GM21528 (cell line): ENCODE measurements at regions not wholly inside any gene's neighbourhood (a gene's known extent, or its start where the extent isn't known, plus 50 kb on each side); places are given as distances from the start of the nearest gene placed in this dataset.

Experiments used
- ATAC-seq: cut with Tn5 transposase; IDR thresholded peaks from one replicate; pipeline ENCODE4 v1.9.1; 2021; ENCODE audit warnings: mild to moderate bottlenecking, moderate library complexity; ENCODE audit not compliant: unreplicated experiment, low FRiP score

DNA sequence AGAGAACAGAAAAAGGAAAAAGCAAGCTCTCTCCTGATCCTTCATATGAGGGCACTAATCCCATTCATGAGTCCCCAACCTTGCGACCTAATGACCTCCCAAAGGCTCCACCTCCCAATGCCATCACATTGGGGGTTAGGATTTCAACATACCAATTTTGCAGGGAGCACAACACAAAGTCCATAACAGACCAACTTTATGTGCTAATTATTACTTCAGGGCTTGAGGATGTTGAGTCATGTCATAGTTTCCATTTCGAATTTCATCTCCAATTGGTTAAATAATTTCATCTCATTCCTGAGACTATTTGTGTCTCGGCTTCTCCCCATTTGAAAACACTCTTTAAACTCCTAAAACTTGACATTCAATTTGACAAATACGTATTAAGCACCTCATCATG, 69.9 kb upstream of the KLF7 start:
- ATAC-seq = no peak

DNA sequence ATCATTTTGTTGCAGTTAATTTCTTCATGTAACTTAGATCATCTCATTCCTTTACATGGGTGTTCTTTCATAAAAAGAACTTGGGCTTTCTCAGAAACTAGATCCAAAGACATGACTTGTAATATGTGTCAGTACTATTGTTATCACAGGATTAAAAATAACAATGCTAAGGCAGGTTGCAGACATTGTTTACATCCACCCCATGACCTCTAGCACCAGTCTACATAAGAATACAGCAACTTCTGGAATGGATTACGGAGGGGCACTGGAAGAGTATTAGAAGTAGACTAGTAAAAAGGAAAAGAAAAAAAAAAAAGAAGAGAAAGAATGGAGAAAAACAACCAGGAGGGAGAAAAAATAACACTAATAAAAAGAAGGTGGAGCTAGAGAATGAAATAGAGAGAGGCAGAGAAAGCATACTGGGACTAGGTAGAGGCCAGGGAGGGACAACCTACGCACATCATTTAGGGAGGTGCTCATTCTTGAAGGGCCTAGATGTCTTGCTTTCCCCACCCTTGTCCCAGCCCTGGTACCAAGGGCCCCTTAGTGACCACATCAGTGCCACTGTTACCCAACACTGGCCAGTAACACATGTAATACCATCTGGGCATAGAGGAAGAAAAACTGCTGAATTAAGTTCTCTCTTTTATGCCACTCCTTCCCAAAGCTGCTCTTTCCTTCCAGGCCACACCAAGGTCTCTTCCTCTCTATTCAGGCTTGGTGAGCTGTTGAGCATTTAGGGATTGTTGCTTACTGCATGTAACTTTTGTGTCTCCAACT, 70.6 kb upstream of the KLF7 start:
- no peak for ATAC-seq

DNA sequence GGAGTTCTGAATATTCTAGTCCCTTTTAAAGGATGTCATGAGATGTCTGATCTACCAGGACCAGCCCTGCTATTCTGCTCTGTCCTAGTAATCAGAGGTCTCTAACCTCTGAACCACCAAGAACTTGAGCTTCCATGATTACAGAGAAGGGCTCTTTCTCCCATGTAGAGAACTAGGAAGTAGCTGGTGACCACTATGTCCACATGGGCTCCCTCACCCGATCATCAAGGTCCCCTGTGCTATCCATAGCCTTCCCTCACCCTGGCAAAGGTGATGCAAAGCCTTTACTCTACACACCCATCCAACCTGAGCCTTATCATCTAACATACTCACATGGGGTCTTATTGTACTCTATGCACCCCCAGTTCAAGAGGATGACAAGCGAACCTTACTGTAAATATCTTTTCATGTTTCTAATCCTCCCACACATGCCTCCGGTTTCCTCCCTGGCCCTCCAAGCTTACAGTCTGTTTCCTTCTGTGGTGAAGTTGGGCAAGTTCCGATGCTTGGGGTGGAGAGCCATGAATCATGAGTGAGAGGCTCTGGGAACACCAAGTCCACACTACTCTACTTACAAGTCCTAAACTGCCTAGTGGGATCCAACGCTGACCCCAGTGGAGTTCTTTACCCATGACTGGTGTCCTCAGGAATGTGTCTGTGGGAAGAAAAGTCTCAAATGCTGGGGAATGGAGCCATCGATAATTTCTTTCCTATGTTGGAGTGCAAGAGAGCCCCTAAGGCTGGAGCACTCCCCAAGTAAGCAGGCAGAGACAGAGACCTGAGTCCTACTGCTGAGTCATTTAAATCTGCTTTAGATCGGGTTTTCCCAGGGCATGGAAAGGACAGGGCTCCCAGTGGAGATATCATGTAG, 73.3 kb upstream of the KLF7 start:
- no peak for ATAC-seq

DNA sequence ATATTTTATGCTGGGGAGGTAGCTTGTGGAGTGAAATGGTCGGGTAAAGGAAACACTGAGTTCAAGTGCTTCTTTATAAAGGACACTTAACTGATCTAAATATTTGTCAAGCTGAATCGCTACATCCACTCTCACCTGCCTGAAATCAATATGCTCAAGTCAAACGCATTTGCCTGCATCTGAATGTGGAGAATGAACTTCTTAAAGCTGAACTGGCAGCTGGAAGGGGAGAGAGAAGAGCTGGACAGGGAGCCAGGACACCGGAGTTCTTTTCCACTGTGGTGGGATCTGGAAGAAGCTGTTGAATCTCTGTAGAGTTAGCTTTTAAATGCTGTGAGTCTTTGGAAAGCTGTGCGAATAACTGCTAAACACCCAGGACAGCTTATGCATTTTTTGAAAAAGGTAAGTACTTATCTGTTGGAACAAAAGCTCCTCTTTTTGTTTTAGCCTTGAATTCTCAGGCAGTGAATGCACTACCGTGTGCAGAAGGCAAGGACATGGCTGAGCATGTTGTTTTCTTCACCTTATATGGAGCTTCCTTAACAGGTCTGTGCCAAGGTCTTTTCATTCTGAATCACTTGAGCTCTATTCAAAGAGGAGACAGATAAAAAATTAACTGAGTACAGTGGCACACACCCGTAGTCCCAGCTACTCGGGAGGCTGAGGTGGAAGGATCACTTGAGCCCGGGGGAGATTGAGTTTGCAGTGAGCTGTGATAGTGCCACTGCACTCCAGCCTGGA, 74.2 kb upstream of the KLF7 start:
- ATAC-seq = no peak

DNA sequence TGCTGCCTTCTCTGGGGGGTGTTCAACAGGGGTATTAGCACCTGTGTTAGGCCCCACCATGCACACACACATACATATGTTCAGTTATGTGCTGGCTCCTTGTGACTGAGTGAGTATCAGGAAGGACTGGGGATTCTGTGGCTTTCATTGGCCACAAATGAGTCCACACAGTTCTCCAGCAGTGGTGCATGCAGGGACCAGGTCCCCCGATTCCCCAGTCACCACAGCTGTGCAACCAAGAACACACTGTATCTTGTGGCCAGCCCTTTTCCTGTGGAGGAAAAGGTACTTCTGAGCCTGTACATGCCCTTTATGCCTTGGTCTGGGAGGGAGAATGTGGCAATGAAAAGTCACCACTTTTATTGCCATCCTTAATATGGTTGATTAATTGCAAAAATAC, 74.9 kb upstream of the KLF7 start:
- no peak for ATAC-seq

DNA sequence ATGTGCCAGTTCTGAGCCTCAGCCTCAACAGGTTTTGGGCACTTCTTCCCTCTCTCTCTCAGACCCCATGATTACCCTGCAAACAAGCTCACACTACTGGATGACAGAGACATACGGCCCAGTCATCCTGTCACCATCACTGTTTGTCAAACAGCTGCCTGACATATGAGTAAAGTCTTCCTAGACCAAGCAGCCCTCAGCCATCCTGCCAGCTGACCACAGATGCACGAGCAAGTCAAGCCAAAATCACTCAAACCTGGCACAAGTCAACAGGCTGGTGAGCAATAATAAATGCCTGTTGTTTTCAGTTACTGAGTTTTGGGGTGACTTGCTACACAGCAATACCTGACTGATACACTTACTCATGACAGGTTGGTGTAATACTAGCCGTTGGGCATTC, 75.5 kb upstream of the KLF7 start:
- no peak for ATAC-seq

DNA sequence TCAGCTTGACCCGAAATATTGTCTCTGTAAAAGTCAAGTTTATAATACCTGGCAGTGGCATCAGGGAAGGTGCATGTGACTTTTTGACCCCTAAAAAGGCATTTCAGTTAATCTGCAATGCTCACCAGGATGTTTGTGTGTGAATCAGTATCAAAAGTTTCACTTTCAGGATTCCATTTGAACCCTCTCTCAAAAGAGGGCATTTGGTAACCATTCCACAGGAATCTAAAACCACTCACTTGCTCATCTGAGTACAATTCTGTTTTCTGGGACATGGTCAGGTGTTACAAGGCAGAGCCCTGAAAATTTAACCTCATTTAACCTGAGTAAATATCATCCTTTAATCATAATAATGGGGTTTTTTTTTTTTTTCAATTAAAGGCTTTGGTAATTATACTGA, 77.9 kb upstream of the KLF7 start:
- ATAC-seq = no peak

DNA sequence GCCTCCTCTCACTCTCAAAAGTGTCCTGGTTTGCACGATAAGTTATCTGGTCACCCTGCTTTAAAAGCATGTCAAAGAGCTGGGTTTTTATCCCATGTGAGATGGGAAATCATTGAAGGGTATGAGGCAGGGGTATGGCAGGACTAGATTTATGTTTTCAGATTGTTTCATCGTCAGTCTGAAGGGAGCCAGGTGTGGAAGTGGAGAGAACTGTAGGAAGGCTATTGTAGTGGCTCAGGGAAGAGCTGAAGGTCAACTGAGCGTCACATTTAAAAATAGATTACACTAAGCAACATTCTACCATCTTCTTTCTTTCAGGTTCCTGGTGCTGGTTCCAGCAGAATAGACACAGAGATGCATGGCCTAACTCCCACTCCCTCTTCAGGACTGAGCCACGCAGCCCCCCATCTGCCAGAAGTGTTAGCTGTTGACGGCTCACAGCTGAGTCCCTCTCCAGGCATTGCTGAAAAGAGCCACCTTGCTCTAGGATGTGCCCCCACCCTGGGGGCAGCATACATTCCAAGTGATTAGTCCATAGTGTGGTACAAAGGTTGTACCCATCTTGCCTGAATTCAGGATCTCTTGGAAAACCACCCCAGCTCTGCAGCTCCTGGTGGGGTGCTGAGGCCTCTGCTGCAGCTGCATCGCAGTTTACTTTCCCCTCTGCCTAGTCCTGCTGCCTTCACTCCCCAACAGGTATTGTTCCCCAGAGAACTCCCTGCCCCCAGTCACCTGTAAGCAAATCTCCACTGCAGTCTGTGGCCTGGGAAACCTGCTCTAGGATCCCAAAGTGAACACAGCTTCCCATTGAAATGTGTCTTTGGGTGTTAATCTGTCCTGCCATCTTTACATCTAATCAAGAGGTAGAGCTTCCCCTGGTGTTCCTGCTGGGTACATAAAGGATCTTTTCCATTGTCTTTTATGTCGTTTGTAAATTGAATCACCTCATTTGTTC, 79.5 kb upstream of the KLF7 start:
- ATAC-seq = no peak

DNA sequence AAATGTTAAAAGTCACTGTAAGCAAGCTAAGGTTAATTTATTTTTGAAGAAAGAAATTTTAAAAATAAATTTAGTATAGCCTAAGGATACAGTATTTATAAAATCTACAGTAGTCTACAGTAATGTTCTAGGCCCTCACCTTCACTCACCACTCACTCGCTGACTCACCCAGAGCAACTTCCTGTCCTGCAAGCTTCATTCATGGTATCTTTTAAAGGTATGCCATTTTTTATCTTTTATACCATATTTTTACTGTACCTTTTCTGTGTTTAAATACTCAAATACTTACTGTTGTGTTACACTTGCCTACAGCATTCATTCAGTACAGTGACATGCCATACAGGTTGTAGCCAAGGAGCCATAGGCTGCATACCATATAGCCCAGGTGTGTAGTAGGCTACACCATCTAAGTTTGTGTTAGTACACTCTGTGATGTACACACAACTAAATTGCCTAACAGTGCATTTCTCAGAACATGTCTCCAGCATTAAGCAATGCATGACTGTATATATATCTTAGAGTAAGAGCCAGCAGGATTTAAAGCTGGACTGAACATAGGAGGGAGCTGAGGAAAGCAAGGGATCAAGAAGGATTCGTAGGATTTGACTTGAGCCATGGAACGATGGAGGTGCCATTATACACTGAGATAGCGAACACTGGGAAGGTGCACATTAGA, 83.1 kb upstream of the KLF7 start:
- ATAC-seq = no peak

DNA sequence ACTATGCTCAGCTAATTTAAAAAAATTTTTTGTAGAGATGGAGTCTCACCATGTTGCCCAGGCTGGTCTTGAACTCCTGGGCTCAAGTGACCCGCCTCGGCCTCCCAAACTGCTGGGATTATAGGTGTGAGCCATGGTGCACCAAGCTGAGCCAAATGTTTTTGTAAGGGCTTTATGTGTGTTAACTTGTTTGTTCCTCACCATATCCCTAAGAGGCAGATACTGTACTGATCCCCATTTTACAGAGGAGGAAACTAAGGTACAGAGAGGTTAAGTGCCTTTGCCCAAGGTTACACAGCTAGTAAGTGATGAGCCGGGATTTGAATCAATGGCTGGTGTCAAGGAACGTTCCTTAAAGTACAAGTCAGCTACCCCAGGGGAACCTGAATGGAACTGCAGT, 85.3 kb upstream of the KLF7 start:
- ATAC-seq = no peak

DNA sequence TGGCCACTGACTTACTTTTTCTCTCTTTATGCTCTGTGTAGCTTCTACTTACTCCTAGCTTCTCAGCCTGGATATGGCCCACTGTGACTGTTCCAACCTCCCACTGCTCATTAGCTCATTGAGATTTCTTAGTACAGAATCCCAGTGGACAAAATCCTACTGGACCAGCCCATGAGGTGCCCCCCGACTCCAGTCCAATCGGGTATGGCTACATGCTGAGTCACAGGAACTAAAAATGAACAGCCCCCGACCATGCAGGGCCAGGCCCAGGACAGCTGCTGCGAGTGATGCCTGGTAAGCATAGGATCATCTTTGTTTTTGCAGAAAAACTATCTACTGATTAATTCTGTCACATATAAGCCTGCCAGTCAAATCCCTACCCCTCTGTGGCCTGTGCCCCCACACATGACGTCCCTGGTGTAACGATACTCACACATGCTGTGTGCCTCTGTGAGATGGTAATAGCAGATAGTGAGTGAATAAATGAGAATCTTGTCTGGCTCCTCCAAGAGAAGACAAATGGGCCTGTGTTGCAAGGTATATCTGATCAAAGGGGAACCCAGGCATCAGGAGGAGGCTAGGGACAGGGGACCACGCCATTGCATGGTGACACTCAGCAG, 85.9 kb upstream of the KLF7 start:
- no peak for ATAC-seq

DNA sequence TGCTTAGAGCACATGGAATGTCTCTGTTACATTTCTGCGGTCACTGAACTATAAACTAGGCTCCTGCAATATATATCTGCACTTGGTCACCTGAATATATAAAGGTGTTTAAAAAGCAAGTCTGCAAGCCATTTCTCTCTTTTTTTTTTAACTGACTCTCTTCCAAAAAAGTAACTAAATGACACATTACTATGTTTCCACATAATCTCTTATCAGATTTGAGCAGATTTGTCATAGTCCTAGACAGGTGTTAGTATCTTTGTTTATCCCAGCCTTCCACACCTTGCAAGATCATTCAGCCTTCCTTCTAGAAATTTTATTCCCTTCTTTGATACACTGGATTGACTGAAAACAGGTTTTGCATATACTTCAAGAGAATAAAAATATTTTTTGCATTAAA, 86.7 kb upstream of the KLF7 start:
- no peak for ATAC-seq

DNA sequence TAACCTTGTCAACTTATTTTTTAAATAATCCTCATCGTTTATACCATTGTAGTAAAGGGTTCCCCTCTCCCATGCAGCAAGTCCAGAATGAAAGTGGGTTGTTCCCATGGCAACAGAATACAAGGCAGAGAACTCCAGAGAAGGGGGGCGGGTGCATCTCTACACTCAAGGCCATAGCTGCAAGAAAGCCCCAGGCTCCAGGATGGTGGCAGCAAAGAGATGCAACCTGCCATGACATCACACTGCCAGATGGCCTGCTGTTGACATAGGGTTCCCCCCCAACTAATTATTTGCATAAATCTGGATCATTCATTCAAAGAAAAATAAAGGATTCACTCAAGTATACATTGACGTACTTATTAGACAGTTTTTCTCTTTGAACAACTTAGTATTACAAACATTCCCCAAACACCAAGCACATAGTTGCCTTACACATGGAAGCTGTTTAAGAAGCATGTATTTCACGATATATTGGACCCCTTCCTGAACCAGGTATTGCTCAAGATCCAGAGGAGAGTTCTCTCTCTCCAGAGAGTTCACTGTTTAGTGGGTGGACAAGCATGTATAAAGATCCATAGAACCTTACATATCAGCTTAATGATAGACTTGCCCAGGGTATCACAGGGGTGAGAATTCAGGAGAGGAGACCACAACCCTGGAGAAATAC, 87.4 kb upstream of the KLF7 start:
- no peak for ATAC-seq

DNA sequence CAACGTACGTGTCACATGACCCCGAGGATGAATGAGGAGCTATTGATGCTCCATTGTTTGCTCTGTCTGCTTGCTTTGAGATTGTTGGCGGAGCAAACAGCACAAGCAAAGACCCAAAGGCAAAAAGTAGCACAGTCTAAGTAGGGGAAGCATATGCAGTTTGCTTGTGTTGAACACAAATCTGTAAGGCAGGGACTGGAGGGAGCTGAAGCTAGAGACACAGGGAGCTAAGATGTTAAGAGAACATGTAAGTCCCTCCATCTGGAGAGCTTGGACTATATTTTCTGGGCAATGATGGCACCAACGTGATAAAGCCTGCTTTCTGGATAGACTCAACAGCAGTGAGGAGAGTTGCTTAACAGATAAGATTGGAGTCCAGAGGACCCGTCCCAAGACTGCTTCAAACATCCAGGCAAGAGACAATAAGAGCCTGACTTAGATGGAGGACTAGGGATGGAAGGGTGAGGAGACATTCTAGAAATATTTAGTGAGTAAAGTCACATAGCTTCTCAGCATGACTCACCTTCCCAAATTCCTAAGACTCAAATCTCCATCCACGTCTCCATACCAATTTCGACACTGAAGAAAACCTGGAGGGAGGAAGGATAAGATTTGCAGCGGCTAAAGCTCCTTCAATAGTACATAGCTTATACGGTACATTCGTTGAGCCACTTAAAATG, 88.1 kb upstream of the KLF7 start:
- no peak for ATAC-seq

DNA sequence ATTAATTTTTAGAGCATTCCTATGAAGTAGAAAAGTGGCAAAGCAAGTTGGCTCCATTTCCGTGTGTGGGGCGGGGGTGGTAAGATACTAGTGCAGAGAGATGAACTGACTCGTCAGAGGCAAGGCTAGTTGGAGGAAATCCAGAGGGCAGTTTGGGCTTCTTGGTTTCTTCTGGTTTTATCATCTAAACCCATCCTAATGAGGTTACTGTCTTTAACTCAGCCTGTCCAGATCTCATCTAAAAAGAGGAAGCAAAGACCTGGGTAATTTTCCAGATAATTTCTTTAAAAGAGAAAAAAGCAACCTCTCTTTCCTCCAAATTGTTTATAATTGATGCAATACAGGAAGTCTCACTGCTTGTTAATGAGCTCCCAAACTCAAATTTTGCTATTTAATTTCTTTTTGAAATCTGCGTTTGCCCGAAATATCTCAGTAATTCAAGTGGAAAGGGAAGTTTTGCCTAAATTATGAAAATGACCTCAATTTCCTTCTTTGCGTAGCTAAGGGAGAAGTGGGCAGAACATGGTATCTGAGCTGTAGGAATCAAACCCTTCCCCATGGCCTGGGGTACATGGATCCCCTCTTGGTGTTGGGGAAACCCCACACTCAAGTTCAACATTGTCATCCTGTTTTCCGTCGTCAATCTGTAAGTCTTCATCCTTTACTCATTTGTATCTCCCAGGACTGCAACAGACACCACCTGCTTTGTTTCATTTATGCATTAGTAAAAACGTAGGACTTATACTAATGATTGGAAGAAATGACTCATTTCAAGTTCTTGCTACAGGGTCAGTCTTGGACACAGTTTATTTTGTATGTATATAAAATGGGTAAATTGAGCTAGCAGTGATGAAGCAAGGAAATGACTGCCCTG, 89.1 kb upstream of the KLF7 start:
- ATAC-seq = no peak

DNA sequence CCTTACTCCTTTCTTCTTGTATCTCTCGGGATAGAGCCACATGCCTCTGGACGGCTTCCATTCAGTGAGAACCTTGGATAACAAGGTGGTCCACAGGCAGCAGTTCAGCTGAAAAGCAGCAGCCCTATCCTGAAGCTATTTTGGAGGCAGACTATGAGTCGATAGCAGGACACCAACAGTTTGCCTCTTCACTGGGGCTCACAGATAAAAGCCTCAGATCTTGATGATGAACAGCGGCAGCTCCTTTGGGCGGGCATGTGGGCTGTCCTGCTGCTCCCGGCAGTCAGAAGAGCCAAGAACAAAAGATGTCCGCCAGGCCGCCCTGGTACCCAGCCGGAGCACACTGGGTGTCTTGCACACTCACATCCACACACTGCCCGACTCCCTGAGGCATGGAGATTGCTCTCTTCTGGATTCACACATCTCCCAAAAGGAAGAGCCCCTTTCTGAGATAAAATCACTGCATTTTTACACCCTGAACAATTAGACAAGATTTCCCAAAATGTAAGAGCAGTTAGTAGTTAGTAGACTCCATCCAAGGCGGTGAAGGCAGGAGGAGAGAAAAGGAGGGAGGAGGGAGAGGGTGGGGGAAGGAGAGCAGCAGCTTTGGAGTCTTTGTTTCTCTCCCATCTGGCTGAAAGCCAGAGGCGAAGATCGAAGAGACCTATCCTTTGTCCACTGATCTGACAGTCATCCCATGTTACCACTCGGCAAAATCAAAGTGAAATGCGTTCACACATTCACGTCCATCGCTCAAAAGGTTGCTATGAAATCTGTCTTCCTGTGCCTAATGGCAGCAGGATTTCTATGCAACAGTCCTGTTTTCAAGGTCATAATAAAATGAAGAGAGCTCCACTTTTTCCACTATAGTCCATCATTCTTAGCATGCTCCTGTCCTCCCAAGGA, 90.1 kb upstream of the KLF7 start:
- ATAC-seq = no peak
